Endothelial cell of umbilical vein (primary cell): ENCODE measurements at regions not wholly inside any gene's neighbourhood (a gene's known extent, or its start where the extent isn't known, plus 50 kb on each side); places are given as distances from the start of the nearest gene placed in this dataset.

ENCODE experiments used
- POLR2AphosphoS5 ChIP-seq: IDR thresholded peaks from 2 replicates; pipeline ENCODE4 v1.6.1; 2012; ENCODE audit warnings: low read depth, mild to moderate bottlenecking, control low read depth, low read length, moderate library complexity; ENCODE audit not compliant: insufficient read depth
- TF ChIP-seq, protein P1 (sequence below), 2 donors: IDR thresholded peaks; 1 replicate in 1 of 2; 2 replicates in 1 of 2; pipeline ENCODE4 v1.5.1; 2011; ENCODE audit warnings: low read length in 2 of 2, mild to moderate bottlenecking in 2 of 2, moderate library complexity in 2 of 2, control low read depth in 1 of 2, inconsistent platforms in 1 of 2, low read depth in 1 of 2; ENCODE audit not compliant: insufficient read depth in 1 of 2; ENCODE audit errors: extremely low read depth in 1 of 2

- TF ChIP-seq, protein P1, sequence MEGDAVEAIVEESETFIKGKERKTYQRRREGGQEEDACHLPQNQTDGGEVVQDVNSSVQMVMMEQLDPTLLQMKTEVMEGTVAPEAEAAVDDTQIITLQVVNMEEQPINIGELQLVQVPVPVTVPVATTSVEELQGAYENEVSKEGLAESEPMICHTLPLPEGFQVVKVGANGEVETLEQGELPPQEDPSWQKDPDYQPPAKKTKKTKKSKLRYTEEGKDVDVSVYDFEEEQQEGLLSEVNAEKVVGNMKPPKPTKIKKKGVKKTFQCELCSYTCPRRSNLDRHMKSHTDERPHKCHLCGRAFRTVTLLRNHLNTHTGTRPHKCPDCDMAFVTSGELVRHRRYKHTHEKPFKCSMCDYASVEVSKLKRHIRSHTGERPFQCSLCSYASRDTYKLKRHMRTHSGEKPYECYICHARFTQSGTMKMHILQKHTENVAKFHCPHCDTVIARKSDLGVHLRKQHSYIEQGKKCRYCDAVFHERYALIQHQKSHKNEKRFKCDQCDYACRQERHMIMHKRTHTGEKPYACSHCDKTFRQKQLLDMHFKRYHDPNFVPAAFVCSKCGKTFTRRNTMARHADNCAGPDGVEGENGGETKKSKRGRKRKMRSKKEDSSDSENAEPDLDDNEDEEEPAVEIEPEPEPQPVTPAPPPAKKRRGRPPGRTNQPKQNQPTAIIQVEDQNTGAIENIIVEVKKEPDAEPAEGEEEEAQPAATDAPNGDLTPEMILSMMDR (IDR thresholded peaks at IDR 0.05; ENCODE audit: extremely low read depth in 1 of 2, insufficient read depth in 1 of 2, low read depth in 1 of 2, low read length in 2 of 2) = no peak
- TF ChIP-seq POLR2AphosphoS5 = no peak
These were observed 91.5 kb upstream of the KCND2 start for GRCh38 chr7:120181499-120181898.
